Activated CD8-positive, alpha-beta memory T cell treated with anti-CD3 and anti-CD28 coated beads, Interleukin-2, amount 10 ng/mL, durations not matched to agents 7 days and 5 days (primary cell): ENCODE measurements at regions not wholly inside any gene's neighbourhood (a gene's known extent, or its start where the extent isn't known, plus 50 kb on each side); places are given as distances from the start of the nearest gene placed in this dataset.

Experiments
- ATAC-seq: fragments of 150-1000 bp; cut with Tn5 transposase; one replicate; pipeline ENCODE4 v1.10.0; 2021; ENCODE audit warnings: moderate library complexity
- CTCF ChIA-PET: fragments of 350-600 bp; sonication (Branson Sonifier 250); formaldehyde crosslinking; loops from one replicate; lab custom pipeline; 2021; ENCODE audit warnings: antibody characterized with exemption; lab: Charles Lee
- DNase-seq: peaks from one replicate; pipeline ENCODE4 v3.0.0-alpha.2; 2020
- H3K27ac Mint-ChIP-seq: one replicate; pipeline ENCODE4 v1.8.0; 2021; ENCODE audit warnings: mild to moderate bottlenecking, mixed read lengths
- H3K27me3 Mint-ChIP-seq: one replicate; pipeline ENCODE4 v1.8.0; 2021; ENCODE audit warnings: mixed read lengths
- H3K36me3 Mint-ChIP-seq: one replicate; pipeline ENCODE4 v1.8.0; 2021; ENCODE audit warnings: mild to moderate bottlenecking, mixed read lengths
- H3K4me1 Mint-ChIP-seq: one replicate; pipeline ENCODE4 v1.8.0; 2021; ENCODE audit warnings: mixed read lengths
- H3K4me3 Mint-ChIP-seq: one replicate; pipeline ENCODE4 v1.8.0; 2021; ENCODE audit warnings: mild to moderate bottlenecking, moderate library complexity, mixed read lengths
- H3K9me3 Mint-ChIP-seq: one replicate; pipeline ENCODE4 v1.8.0; 2022; ENCODE audit warnings: low read depth, mixed read lengths

GRCh38 chr16:35908152-35908551, 2448.7 kb downstream of the TP53TG3F start:
- CTCF ChIA-PET: no interaction called here
- Mint-ChIP-seq H3K36me3 (no peaks in the 10 kb centered on the region), H3K4me1 (no peaks in the 10 kb centered on the region), H3K27me3 (no peaks in the 10 kb centered on the region), H3K9me3 (peaks cover 35% of the 10 kb centered on the region), H3K4me3 (no peak overlapping the region), H3K27ac (no peak overlapping the region)
- ATAC-seq (no peak), DNase-seq (no peak)

GRCh38 chr16:35908942-35909341, 2449.5 kb downstream of the TP53TG3F start:
- peaks cover 35% of the 10 kb centered on the region for H3K9me3 Mint-ChIP-seq
- H3K4me3 Mint-ChIP-seq: no peak overlapping the region
- H3K27ac Mint-ChIP-seq: no peak overlapping the region
- ATAC-seq: no peak
- H3K36me3 Mint-ChIP-seq: no peaks in the 10 kb centered on the region
- no peaks in the 10 kb centered on the region for H3K4me1 Mint-ChIP-seq
- no peaks in the 10 kb centered on the region for H3K27me3 Mint-ChIP-seq
- no peak for DNase-seq
- CTCF ChIA-PET: no interaction called here

GRCh38 chr16:35909351-35909954, 2450.0 kb downstream of the TP53TG3F start:
- DNase-seq (no peak), ATAC-seq (no peak)
- H3K4me1 Mint-ChIP-seq: no peaks in the 10 kb centered on the region
- H3K36me3 Mint-ChIP-seq: no peaks in the 10 kb centered on the region
- CTCF ChIA-PET: no interaction called here
- H3K27me3 Mint-ChIP-seq: no peaks in the 10 kb centered on the region
- H3K4me3 Mint-ChIP-seq: no peak overlapping the region
- H3K27ac Mint-ChIP-seq: no peak overlapping the region
- peaks cover 38% of the 10 kb centered on the region for H3K9me3 Mint-ChIP-seq

GRCh38 chr16:35910409-35910808, 2451.0 kb downstream of the TP53TG3F start:
- H3K4me3 Mint-ChIP-seq: no peak overlapping the region
- no peaks in the 10 kb centered on the region for H3K4me1 Mint-ChIP-seq
- no peaks in the 10 kb centered on the region for H3K36me3 Mint-ChIP-seq
- no peaks in the 10 kb centered on the region for H3K27me3 Mint-ChIP-seq
- DNase-seq (no peak), ATAC-seq (no peak)
- H3K27ac Mint-ChIP-seq: no peak overlapping the region
- H3K9me3 Mint-ChIP-seq: peaks cover 38% of the 10 kb centered on the region
- CTCF ChIA-PET: no interaction called here

GRCh38 chr16:35911899-35912298, 2452.5 kb downstream of the TP53TG3F start:
- Mint-ChIP-seq H3K9me3 (peaks cover 33% of the 10 kb centered on the region), H3K27ac (no peak overlapping the region), H3K27me3 (no peaks in the 10 kb centered on the region), H3K4me1 (no peaks in the 10 kb centered on the region), H3K36me3 (no peaks in the 10 kb centered on the region), H3K4me3 (no peak overlapping the region)
- DNase-seq (no peak), ATAC-seq (no peak)
- CTCF ChIA-PET: no interaction called here

- CTCF ChIA-PET: no interaction called here
- no peak for ATAC-seq
- no peaks in the 10 kb centered on the region for H3K36me3 Mint-ChIP-seq
Measured at GRCh38 chr16:35931722-35932121, 2472.3 kb downstream of the TP53TG3F start.

More at GRCh38 chr16:35931722-35932121, 2472.3 kb downstream of the TP53TG3F start:
- DNase-seq: no peak
- Mint-ChIP-seq H3K4me1 (no peaks in the 10 kb centered on the region), H3K4me3 (no peak overlapping the region), H3K9me3 (no peaks in the 10 kb centered on the region), H3K27me3 (no peaks in the 10 kb centered on the region), H3K27ac (no peak overlapping the region)
